SK-N-MC (cell line): ENCODE measurements at regions not wholly inside any gene's neighbourhood (a gene's known extent, or its start where the extent isn't known, plus 50 kb on each side); places are given as distances from the start of the nearest gene placed in this dataset.

ENCODE experiments used
- EZH2 ChIP-seq: fragments of 200-600 bp; sonication (generic); IDR thresholded peaks from one replicate; pipeline ENCODE4 v1.6.1; 2017; ENCODE audit warnings: antibody characterized with exemption
- POLR2AphosphoS5 ChIP-seq: IDR thresholded peaks from 2 replicates; pipeline ENCODE4 v1.6.1; 2012; ENCODE audit warnings: mild to moderate bottlenecking, low read depth, low read length, borderline replicate concordance

DNA sequence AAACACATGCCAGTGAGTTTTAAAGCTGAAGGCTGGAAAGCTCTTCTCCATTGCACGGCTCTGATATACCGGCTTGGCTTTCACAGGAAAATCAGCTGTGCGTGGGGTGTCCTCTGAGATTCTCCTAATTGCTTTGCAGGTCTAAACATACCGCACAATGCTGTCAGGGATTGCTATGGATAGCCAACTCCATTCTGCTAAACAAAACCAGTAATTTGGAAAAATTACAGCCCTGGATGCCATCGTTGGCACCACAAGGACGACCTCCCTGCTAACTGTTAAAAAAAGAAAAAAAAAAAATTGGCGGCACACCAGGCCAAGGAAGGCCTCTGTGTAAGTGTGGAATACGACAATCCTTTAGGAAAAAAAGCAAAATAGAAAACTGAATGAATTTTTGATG lies 118.6 kb upstream of the ADARB2 start:
- no peak for TF ChIP-seq POLR2AphosphoS5
- no peak for TF ChIP-seq EZH2
